Mammary epithelial cell (primary cell): ENCODE measurements at regions not wholly inside any gene's neighbourhood (a gene's known extent, or its start where the extent isn't known, plus 50 kb on each side); places are given as distances from the start of the nearest gene placed in this dataset.

Experiments
- EZH2 ChIP-seq: IDR thresholded peaks from 2 replicates; pipeline ENCODE4 v1.6.1; 2012; ENCODE audit warnings: low read length, inconsistent platforms, borderline replicate concordance
- TF ChIP-seq, protein P1 (sequence below), 2 donors: IDR thresholded peaks in 1 of 2; conservative IDR thresholded peaks in 1 of 2; 2 replicates each; pipeline ENCODE4 v1.5.1; 2011 to 2012; ENCODE audit warnings: inconsistent platforms in 2 of 2, low read length in 2 of 2, mild to moderate bottlenecking in 2 of 2, control low read depth in 1 of 2, low read depth in 1 of 2; ENCODE audit not compliant: insufficient read depth in 1 of 2; ENCODE audit errors: extremely low read depth in 1 of 2

- TF ChIP-seq, protein P1, sequence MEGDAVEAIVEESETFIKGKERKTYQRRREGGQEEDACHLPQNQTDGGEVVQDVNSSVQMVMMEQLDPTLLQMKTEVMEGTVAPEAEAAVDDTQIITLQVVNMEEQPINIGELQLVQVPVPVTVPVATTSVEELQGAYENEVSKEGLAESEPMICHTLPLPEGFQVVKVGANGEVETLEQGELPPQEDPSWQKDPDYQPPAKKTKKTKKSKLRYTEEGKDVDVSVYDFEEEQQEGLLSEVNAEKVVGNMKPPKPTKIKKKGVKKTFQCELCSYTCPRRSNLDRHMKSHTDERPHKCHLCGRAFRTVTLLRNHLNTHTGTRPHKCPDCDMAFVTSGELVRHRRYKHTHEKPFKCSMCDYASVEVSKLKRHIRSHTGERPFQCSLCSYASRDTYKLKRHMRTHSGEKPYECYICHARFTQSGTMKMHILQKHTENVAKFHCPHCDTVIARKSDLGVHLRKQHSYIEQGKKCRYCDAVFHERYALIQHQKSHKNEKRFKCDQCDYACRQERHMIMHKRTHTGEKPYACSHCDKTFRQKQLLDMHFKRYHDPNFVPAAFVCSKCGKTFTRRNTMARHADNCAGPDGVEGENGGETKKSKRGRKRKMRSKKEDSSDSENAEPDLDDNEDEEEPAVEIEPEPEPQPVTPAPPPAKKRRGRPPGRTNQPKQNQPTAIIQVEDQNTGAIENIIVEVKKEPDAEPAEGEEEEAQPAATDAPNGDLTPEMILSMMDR (conservative IDR thresholded peaks at IDR 0.05 in 1 of 2, IDR thresholded peaks at IDR 0.05 in 1 of 2; ENCODE audit: extremely low read depth in 1 of 2, insufficient read depth in 1 of 2, low read depth in 1 of 2, low read length in 2 of 2), result no peak
- TF ChIP-seq EZH2, result no peak
Measured at GRCh38 chr2:220521551-220521950, 894.1 kb downstream of the SLC4A3 start.
